ENCODE measurements at regions not wholly inside any gene's neighbourhood (a gene's known extent, or its start where the extent isn't known, plus 50 kb on each side); places are given as distances from the start of the nearest gene placed in this dataset.

DNA sequence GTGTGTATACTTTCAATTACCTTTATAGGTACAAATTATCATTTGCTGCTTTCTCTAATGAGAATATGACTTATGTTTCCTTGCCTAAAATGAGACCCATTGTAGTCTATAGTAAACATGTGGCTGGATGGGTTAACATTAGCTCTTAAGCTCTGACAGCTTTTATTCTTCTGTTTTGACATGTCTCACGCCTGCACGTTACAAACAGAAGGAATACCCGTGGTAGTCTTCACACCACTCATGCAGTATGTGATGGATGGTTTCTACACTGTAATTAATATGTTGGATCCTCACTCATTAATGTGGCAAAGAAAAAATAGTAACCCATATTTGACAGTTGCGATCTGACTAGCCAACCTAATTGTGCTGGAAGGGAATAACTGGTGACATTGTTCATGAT lies 133.4 kb upstream of the MITF start:
- ATAC-seq, result no peak
- Mint-ChIP-seq H3K4me3 (no peak overlapping the region), H3K27ac (no peak overlapping the region), H3K9me3 (no peaks in the 10 kb centered on the region), H3K36me3 (no peaks in the 10 kb centered on the region), H3K4me1 (no peaks in the 10 kb centered on the region)
- no peak for DNase-seq (ENCODE audit: low spot score in 2 of 2)

DNA sequence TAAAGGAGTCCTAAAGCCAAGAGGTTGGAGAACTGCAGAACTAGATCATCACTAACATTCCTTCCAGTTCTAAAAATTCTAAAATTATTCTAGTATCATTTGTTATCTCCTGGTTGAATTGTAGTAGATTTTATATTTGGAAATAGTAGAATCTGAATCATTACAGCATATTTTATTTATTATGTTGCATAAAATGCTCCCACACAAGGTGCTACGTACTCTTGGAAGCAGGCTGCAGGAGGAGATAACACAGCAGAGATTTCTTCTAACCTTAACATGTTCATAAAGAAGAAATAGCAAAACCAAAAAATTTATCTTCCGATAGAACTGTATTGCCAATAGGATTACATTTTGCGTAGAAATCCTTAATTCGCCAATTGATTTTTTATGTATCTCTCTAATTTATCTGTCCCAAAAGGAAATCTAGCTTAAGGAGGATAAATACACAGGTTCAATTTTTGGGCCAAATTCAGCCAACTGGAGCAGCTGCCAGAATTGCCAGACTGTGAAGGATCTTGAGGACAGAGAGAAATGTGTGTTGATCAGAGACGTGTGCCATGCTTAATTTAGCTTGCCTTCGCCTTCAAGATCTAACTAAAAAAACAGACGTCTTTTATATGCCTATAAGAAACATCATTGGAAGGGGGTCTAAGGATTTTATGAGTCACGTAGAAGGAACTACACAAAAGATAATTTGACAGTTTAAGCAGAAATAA lies 134.4 kb upstream of the MITF start:
- H3K27ac Mint-ChIP-seq, result no peak overlapping the region

DNA sequence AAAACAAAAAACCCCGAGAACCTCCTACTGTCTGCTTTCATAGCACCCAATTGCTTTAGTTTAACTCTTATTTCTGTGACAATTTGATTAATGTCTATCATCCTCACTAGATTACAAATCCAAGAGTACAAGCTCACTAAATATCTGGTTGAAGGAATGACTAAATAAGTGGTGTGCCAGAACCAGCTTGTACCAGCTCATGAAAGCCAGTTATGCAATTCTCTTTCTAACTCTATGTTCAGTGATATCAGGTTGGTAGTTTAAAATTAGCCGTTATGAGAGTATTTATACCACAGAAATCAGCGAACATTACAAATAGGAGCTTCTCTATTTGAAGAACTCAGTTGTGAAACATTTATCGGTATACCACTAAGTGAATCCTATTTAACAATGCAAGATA lies 137.2 kb upstream of the MITF start:
- Mint-ChIP-seq H3K36me3 (no peaks in the 10 kb centered on the region), H3K9me3 (peaks cover 3% of the 10 kb centered on the region), H3K4me3 (no peak overlapping the region), H3K4me1 (no peaks in the 10 kb centered on the region), H3K27ac (no peak overlapping the region)
- DNase-seq (ENCODE audit: low spot score in 2 of 2), result no peak
- no peak for ATAC-seq

More for the DNA sequence above, 134.4 kb upstream of the MITF start:
- Mint-ChIP-seq H3K4me1 (no peaks in the 10 kb centered on the region), H3K36me3 (no peaks in the 10 kb centered on the region), H3K4me3 (no peak overlapping the region), H3K9me3 (peaks cover 3% of the 10 kb centered on the region)
- ATAC-seq (no peak), DNase-seq (ENCODE audit: low spot score in 2 of 2) (no peak)

DNA sequence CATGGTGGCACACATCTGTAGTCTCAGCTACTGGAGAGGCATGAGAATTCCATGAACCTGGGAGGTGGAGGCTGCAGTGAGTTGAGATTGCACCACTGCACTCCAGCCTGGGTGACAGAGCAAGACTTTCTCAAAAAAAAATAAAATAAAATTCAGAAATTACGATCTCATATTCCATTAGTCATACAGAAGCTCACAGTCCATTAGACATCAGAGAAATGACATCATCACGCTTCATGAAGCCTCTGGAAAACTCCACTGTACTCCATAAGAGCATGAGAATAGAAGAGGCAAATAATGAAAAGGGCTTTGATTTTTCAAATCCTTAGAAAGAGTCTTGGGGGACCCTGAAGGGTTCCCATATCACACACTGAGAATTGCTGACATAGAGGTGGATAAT lies 145.0 kb upstream of the MITF start:
- H3K9me3 Mint-ChIP-seq, result peaks cover 5% of the 10 kb centered on the region
- ATAC-seq, result no peak
- no peak overlapping the region for H3K4me3 Mint-ChIP-seq
- no peaks in the 10 kb centered on the region for H3K4me1 Mint-ChIP-seq
- no peak for DNase-seq (ENCODE audit: low spot score in 2 of 2)
- no peaks in the 10 kb centered on the region for H3K36me3 Mint-ChIP-seq
- H3K27ac Mint-ChIP-seq, result no peak overlapping the region

DNA sequence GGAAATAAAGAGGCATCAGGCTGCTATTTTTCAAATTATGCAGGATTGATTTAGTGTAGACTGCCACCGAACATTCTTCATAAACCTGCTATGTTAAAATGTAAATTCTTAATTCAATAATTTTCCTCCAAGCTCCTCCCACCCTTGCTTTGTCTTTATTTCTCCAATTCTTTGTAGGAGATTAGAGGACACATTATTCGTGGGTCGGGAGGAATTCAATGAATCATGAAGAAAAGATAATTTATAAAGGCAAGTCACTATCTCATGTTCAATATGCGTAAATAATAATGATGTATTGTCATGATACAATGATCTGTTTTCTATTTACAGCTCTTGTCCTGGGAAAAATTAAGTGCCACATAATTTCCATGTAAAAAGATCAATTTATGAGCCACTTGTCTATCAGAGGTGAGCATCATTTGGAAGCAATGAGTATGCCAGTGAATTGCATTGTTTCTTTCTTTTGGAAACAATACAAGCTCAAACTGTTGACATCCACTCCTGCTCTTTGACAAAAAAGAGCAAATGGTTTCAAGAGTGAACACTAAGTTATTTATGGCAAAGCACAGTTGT lies 148.0 kb upstream of the MITF start:
- Mint-ChIP-seq H3K4me3 (no peak overlapping the region), H3K9me3 (peaks cover 12% of the 10 kb centered on the region), H3K36me3 (no peaks in the 10 kb centered on the region), H3K27ac (no peak overlapping the region), H3K4me1 (no peaks in the 10 kb centered on the region)
- ATAC-seq (no peak), DNase-seq (ENCODE audit: low spot score in 2 of 2) (no peak)

DNA sequence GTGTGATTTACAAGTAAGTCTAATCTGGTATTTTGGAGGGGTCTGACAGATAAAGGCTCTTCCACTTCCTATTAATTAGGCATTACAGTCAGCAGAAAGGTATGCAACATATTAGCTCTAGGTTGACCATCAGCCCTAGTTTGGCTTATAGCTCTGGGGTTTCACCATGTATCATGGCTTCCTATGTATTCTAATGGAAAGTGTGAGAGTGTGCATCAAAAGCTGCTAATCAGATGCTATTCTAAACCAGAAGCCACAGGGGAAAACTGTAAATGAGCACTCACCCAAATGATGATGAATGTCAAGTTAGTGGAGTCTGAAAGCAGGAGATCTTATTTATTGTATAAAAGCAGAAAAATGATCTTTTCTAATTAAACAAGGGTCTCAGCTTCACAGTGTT lies 149.2 kb upstream of the MITF start:
- DNase-seq (ENCODE audit: low spot score in 2 of 2) (no peak), ATAC-seq (no peak)
- peaks cover 12% of the 10 kb centered on the region for H3K9me3 Mint-ChIP-seq
- no peak overlapping the region for H3K4me3 Mint-ChIP-seq
- H3K4me1 Mint-ChIP-seq, result no peaks in the 10 kb centered on the region
- no peaks in the 10 kb centered on the region for H3K36me3 Mint-ChIP-seq
- H3K27ac Mint-ChIP-seq, result no peak overlapping the region

DNA sequence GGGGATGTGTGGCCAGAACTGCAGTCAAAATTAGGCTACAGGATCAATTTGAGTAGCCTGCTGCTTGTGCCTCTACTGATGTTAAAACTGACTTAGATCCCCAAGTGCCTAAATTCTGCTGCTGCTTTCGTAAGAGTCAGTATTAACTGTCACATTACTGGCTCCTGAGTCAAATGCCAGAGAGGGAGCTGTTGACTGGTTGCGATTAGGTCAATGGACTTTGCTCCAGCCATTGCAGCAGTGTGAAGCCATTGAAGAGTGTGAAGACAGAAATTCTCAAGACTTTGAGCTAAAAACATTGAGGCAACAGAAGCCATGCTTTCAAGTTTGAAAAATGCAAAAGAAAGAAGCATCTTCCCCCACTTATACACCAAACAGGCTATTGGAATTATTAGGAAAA lies 151.1 kb upstream of the MITF start:
- no peak overlapping the region for H3K4me3 Mint-ChIP-seq
- peaks cover 17% of the 10 kb centered on the region for H3K9me3 Mint-ChIP-seq
- DNase-seq (ENCODE audit: low spot score in 2 of 2), result no peak
- ATAC-seq, result no peak
- no peak overlapping the region for H3K27ac Mint-ChIP-seq
- H3K36me3 Mint-ChIP-seq, result no peaks in the 10 kb centered on the region
- H3K4me1 Mint-ChIP-seq, result no peaks in the 10 kb centered on the region

DNA sequence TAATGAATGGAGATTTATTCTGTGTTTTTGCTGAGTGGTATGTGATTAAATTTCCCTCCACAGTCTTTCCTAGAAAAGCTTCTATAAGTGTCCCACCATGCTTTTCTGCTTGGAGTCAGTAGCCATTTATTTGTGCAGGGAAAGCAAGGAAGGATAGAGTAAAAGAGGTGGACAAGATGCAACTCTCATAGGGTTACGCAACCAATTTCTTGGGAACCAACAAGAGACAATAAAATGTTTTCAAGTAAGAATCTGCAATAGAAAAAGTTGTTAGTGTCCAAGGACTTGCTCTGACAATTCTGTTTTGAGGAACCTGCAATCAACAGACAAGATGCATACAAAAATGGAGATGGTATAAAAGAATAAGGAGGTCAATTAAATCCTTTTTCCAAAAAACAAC lies 153.8 kb upstream of the MITF start:
- no peaks in the 10 kb centered on the region for H3K4me1 Mint-ChIP-seq
- no peak for DNase-seq (ENCODE audit: low spot score in 2 of 2)
- H3K9me3 Mint-ChIP-seq, result peaks cover 11% of the 10 kb centered on the region
- no peak for ATAC-seq
- no peak overlapping the region for H3K27ac Mint-ChIP-seq
- H3K4me3 Mint-ChIP-seq, result no peak overlapping the region
- no peaks in the 10 kb centered on the region for H3K36me3 Mint-ChIP-seq

DNA sequence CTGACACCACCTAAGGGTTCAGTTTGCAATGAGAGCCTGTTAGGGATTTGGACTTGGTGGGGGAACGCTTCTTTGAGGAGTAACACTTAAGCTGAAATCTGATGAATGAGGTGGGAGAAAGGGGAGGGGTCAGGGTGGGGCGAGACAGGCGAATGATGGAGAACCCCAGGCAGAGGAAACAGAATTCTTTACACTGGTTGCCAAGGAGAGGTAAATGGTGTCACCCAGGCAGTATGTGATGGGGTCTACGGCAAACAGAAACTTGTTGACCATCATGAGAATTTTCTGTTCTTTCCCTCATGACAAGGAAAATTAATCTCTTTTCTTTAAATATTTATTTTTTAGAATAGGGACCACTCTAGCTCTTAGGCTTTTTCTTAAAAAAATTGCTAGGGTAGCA lies 157.2 kb upstream of the MITF start:
- Mint-ChIP-seq H3K4me3 (no peak overlapping the region), H3K36me3 (no peaks in the 10 kb centered on the region)

DNA sequence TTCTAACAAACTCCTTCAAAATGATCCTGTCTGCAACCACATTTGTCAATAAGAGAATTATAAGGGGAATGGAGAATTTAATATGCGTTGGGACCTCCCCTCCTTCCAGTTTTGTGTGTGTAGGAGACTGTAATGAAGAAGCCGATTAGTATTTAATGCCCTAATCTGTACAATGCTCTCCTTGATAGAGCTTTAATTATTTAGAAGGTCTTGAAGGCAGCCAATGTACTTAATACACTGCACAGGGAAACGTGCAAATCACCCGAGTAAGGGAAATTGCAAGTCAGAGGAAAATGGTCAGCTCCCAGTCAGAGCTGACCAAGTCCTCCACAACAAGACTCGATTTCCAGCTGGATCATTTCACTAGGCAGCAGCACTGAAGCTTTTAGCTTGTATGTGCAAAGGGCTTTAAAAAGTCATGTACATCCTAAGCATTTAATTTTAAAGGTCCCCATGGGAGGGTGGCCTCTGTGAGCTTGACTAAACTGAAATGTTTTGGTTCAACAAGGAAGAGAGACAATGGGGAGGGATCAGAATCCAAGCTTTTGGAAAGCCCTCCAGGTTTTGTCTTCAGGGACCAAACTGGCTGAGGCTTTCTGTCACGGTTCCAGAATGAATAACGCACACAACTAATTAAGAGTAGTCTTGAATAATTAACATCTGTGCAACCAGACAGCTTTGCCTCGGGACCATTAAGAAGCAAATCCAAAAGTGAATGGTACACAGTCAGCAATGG lies 159.8 kb upstream of the MITF start:
- no peak overlapping the region for H3K27ac Mint-ChIP-seq
- no peaks in the 10 kb centered on the region for H3K4me1 Mint-ChIP-seq
- no peak for ATAC-seq
- no peak overlapping the region for H3K4me3 Mint-ChIP-seq
- H3K36me3 Mint-ChIP-seq, result no peaks in the 10 kb centered on the region
- no peak for DNase-seq (ENCODE audit: low spot score in 2 of 2)
- peaks cover 3% of the 10 kb centered on the region for H3K9me3 Mint-ChIP-seq

More for the DNA sequence above, 157.2 kb upstream of the MITF start:
- H3K9me3 Mint-ChIP-seq, result peaks cover 8% of the 10 kb centered on the region
- no peak for DNase-seq (ENCODE audit: low spot score in 2 of 2)
- H3K27ac Mint-ChIP-seq, result no peak overlapping the region
- no peaks in the 10 kb centered on the region for H3K4me1 Mint-ChIP-seq
- ATAC-seq, result no peak

DNA sequence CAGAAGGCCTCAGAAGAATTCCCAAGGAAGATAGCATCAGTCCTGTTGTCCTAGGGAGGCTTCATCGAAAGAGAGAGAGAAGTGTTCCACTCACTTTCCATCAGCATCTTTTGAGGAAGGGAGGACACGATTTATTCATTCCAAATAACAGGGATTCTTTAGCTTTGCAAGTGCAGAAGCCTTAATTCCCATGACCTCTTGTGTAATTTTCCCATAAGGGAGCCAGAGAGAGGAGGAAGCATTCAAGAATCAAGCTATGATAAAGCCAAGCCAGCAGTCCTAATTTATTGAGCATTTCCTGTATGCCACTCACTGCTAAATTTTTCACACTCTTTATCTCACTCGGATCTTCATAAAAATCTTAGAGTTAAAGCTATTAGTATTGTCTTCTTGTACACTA lies 169.7 kb upstream of the MITF start:
- H3K27ac Mint-ChIP-seq, result no peak overlapping the region
- no peaks in the 10 kb centered on the region for H3K4me1 Mint-ChIP-seq
- DNase-seq (ENCODE audit: low spot score in 2 of 2), result no peak
- no peak for ATAC-seq
- H3K9me3 Mint-ChIP-seq, result peaks cover 5% of the 10 kb centered on the region
- H3K4me3 Mint-ChIP-seq, result no peak overlapping the region
- H3K36me3 Mint-ChIP-seq, result no peaks in the 10 kb centered on the region

DNA sequence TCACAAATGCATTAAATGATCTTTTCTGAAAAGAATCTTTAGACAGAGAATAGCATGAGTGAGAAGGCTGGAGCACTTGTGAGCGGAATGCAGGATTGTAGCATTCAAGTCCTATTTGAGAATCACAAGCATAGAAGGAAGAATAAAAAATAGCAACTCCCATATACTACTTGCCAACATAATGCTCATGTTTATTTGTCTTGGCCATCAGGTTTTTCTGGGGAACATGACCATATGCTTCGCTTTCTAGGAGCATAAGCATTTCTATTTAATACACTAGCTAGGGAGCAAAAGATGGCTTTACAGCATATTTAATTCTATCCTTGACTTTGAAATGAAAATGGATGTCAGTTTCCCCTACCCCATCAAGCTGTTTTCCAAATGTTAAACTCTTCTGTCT lies 170.3 kb upstream of the MITF start:
- DNase-seq (ENCODE audit: low spot score in 2 of 2), result no peak
- Mint-ChIP-seq H3K36me3 (no peaks in the 10 kb centered on the region), H3K4me3 (no peak overlapping the region), H3K27ac (no peak overlapping the region), H3K9me3 (peaks cover 5% of the 10 kb centered on the region), H3K4me1 (no peaks in the 10 kb centered on the region)
- no peak for ATAC-seq

DNA sequence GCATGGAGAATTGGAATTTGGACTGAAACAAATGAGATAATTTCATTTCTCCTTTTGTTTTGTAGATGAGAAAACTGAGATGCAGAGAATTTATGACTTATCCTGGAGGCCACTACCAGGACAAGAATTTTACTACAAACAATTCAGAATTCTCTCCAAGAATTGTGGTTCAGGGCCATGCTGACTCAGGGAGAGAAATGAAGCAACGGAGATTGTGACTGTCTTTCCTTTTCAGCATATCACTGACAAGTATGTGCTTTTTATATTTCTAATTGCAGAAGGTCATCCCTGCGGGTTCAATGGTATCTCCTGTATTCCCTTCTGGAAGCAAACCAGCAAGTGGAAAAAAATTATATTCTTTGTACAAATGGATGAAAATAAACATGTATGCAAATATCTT lies 170.8 kb upstream of the MITF start:
- no peak overlapping the region for H3K27ac Mint-ChIP-seq
- H3K4me1 Mint-ChIP-seq, result no peaks in the 10 kb centered on the region
- ATAC-seq (no peak), DNase-seq (ENCODE audit: low spot score in 2 of 2) (no peak)
- H3K9me3 Mint-ChIP-seq, result peaks cover 5% of the 10 kb centered on the region
- no peak overlapping the region for H3K4me3 Mint-ChIP-seq
- no peaks in the 10 kb centered on the region for H3K36me3 Mint-ChIP-seq

DNA sequence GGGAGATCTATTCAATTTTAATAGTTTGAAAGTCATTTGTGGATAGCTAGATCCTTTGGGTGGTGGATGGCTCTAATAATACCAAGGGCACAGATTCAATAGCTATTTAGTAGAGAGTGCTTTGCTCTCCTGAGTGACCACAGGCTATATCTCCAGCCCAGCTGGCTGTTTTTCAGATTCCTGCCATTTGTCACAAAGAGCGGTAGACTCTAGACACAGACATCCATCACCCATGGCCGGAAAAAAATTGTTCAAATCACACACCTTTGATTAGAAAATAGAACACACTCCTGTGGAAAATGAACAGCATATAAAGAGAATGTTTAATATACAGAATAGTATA lies 171.6 kb upstream of the MITF start:
- H3K4me1 Mint-ChIP-seq, result no peaks in the 10 kb centered on the region
- ATAC-seq (no peak), DNase-seq (ENCODE audit: low spot score in 2 of 2) (no peak)
- H3K36me3 Mint-ChIP-seq, result no peaks in the 10 kb centered on the region
- H3K27ac Mint-ChIP-seq, result no peak overlapping the region
- no peak overlapping the region for H3K4me3 Mint-ChIP-seq
- peaks cover 5% of the 10 kb centered on the region for H3K9me3 Mint-ChIP-seq

DNA sequence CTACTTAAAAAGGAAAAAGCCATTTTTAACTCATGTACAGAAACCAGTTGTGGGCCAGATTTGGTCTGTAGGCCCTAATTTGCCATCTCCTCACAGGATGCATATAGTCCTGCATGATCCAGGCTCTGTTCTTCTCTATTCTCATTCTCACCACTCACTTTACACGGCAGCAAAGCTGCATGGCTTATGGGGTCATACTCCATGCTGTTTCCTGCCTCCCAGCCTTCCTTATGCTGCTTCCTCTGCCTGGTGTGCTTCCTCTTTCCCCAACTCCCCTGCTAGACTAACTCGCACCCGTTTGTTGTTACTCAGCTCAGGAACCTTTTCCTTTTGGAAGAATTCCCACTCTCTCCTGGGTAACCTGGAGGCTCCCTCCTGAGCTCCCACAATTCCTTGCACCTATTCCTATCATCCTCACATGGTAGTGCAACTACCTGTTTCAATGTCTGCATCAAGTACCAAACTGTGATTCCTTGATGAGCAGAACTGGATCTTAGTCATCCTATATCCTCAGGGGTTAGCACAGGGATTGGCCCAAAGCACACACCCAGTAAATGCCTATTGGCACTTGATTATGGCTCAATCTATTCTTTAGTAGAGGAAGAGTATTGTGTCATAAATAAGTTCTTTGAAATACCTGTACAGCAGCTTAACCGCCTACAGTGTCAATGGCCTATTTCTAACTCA lies 172.1 kb upstream of the MITF start:
- DNase-seq (ENCODE audit: low spot score in 2 of 2) (no peak), ATAC-seq (no peak)
- H3K4me3 Mint-ChIP-seq, result no peak overlapping the region
- peaks cover 5% of the 10 kb centered on the region for H3K9me3 Mint-ChIP-seq
- no peak overlapping the region for H3K27ac Mint-ChIP-seq
- no peaks in the 10 kb centered on the region for H3K36me3 Mint-ChIP-seq
- H3K4me1 Mint-ChIP-seq, result no peaks in the 10 kb centered on the region

DNA sequence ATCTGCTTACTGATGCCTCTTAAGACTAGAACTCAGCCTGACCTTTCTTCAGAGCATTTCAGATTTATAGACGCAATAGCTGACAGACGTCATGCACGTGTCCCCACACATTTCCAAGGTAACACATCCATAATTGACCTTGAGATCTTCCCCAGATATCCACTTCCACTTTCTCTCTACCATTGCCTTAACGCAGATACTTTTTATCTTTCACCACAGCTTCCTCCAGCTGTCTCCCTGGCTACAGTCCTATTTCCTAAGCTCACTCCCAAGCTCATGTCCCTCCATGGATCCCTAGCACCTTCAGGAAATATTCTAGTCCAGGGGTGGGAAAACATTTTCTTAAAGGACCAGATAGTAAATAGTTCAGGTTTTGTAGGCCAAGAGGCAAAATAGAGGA lies 173.0 kb upstream of the MITF start:
- H3K36me3 Mint-ChIP-seq, result no peaks in the 10 kb centered on the region
- H3K9me3 Mint-ChIP-seq, result peaks cover 5% of the 10 kb centered on the region
- no peak for ATAC-seq
- H3K27ac Mint-ChIP-seq, result no peak overlapping the region
- no peak for DNase-seq (ENCODE audit: low spot score in 2 of 2)
- no peak overlapping the region for H3K4me3 Mint-ChIP-seq
- H3K4me1 Mint-ChIP-seq, result no peaks in the 10 kb centered on the region

Measured in stimulated activated effector memory CD8-positive, alpha-beta T cell treated with anti-CD3 and anti-CD28 coated beads, Interleukin-12 subunit alpha, Interleukin-12 subunit beta, amount 100 ng/mL, for 72 hours (primary cell).